ENCODE measurements at regions not wholly inside any gene's neighbourhood (a gene's known extent, or its start where the extent isn't known, plus 50 kb on each side); places are given as distances from the start of the nearest gene placed in this dataset.

GRCh38 chr15:60126661-60127060 lies 122.5 kb downstream of the FOXB1 start:
- no peaks in the 10 kb centered on the region for H3K27me3 ChIP-seq (ENCODE audit: insufficient read depth, low read length, poor library complexity)
- peak overlapping the region; percentile 81; the same call in 1 of the 2 replicates for H3K27ac ChIP-seq (ENCODE audit: low read length)
- ATAC-seq (ENCODE audit: insufficient read depth, low read depth) (no peak), DNase-seq (no peak)
- H3K79me2 ChIP-seq (ENCODE audit: insufficient read depth, low read length): no peaks in the 10 kb centered on the region
- H3K36me3 ChIP-seq (ENCODE audit: insufficient read depth, low read length): no peaks in the 10 kb centered on the region
- H3K4me3 ChIP-seq (ENCODE audit: low read depth in 1 of 2, low read length in 2 of 2): no peak overlapping the region
- H3K9ac ChIP-seq (ENCODE audit: low read depth, low read length): peak overlapping the region; percentile 57; the same call in 1 of the 2 replicates
- H2AFZ ChIP-seq (ENCODE audit: low read depth, low read length): no peak overlapping the region
- H4K20me1 ChIP-seq (ENCODE audit: insufficient read depth, low read length): no peaks in the 10 kb centered on the region
- no peaks in the 10 kb centered on the region for H3K9me3 ChIP-seq (ENCODE audit: insufficient read depth, low read length, severe bottlenecking)
- H3K4me1 ChIP-seq (ENCODE audit: insufficient read depth, low read length): peaks cover 47% of the 10 kb centered on the region
- peak overlapping the region; percentile 70; the same call in 1 of the 2 replicates for H3K4me2 ChIP-seq (ENCODE audit: insufficient read depth, low read length)
- TF ChIP-seq EZH2 (IDR thresholded peaks at IDR 0.05; ENCODE audit: borderline replicate concordance, low read depth, low read length, severe bottlenecking) (no peak), CTCF (IDR thresholded peaks at IDR 0.05; ENCODE audit: borderline replicate concordance, extremely low read depth, low read length, poor library complexity, severe bottlenecking) (no peak)

DNA sequence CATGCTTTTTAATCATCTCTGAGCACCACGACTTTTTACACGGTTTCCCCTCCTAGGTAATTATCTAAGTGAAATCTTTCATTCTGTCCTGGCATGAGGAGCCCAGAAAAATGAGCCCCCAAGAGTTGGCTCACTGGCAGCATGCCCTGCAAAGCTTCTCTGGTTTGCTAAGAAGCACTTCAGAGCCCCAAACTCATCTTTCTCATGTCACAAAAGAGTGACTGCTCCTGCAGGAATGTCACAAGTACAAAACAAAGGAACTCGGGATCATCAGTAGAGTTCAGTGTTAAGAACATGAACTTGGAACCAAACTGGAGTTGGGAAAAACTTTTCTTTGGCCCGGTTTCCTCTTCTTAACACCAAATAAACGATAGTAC lies 123.9 kb downstream of the FOXB1 start:
- no peaks in the 10 kb centered on the region for H4K20me1 ChIP-seq (ENCODE audit: insufficient read depth, low read length)
- peak overlapping the region; percentile 70 for H3K4me2 ChIP-seq (ENCODE audit: insufficient read depth, low read length)
- H2AFZ ChIP-seq (ENCODE audit: low read depth, low read length): peak overlapping the region; percentile 64
- H3K27me3 ChIP-seq (ENCODE audit: insufficient read depth, low read length, poor library complexity): no peaks in the 10 kb centered on the region
- ATAC-seq (ENCODE audit: insufficient read depth, low read depth) (no peak), DNase-seq (no peak)
- peak overlapping the region; percentile 81 for H3K27ac ChIP-seq (ENCODE audit: low read length)
- H3K36me3 ChIP-seq (ENCODE audit: insufficient read depth, low read length): no peaks in the 10 kb centered on the region
- no peak for TF ChIP-seq CTCF (IDR thresholded peaks at IDR 0.05; ENCODE audit: borderline replicate concordance, extremely low read depth, low read length, poor library complexity, severe bottlenecking)
- TF ChIP-seq EZH2 (IDR thresholded peaks at IDR 0.05; ENCODE audit: borderline replicate concordance, low read depth, low read length, severe bottlenecking): no peak
- H3K9me3 ChIP-seq (ENCODE audit: insufficient read depth, low read length, severe bottlenecking): no peaks in the 10 kb centered on the region
- peak overlapping the region; percentile 31 to 60; a peak in 3 of 4 replicates for H3K4me3 ChIP-seq (ENCODE audit: low read depth in 1 of 2, low read length in 2 of 2)
- no peaks in the 10 kb centered on the region for H3K79me2 ChIP-seq (ENCODE audit: insufficient read depth, low read length)
- H3K9ac ChIP-seq (ENCODE audit: low read depth, low read length): peak overlapping the region; percentile 57
- peaks cover 47% of the 10 kb centered on the region for H3K4me1 ChIP-seq (ENCODE audit: insufficient read depth, low read length)

DNA sequence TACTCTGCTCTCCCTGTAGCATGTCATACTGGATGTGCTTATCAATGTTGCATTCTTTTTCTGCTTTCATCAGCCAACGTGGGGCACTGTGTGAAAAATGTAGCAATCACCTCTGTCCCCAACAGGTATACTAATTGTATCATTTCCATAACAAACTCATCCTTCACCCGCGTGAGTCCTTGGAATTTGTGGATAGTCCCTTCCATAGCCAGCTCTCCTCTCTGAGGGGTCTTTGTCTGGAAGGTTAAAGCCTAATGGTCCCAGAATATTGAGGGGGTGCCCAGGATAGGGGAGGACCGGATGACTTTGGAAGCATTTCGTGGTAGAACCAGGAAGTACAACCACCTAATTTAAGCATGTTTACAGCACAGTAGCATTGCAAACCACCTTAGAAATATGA lies 124.6 kb downstream of the FOXB1 start:
- no peaks in the 10 kb centered on the region for H4K20me1 ChIP-seq (ENCODE audit: insufficient read depth, low read length)
- peak overlapping the region; percentile 49; the same call in 1 of the 2 replicates for H2AFZ ChIP-seq (ENCODE audit: low read depth, low read length)
- H3K79me2 ChIP-seq (ENCODE audit: insufficient read depth, low read length): no peaks in the 10 kb centered on the region
- no peaks in the 10 kb centered on the region for H3K27me3 ChIP-seq (ENCODE audit: insufficient read depth, low read length, poor library complexity)
- TF ChIP-seq EZH2 (IDR thresholded peaks at IDR 0.05; ENCODE audit: borderline replicate concordance, low read depth, low read length, severe bottlenecking): no peak
- TF ChIP-seq CTCF (IDR thresholded peaks at IDR 0.05; ENCODE audit: borderline replicate concordance, extremely low read depth, low read length, poor library complexity, severe bottlenecking): no peak
- no peaks in the 10 kb centered on the region for H3K9me3 ChIP-seq (ENCODE audit: insufficient read depth, low read length, severe bottlenecking)
- H3K36me3 ChIP-seq (ENCODE audit: insufficient read depth, low read length): no peaks in the 10 kb centered on the region
- peak overlapping the region; percentile 57; the same call in 1 of the 2 replicates for H3K9ac ChIP-seq (ENCODE audit: low read depth, low read length)
- 0 out of 2 replicates have a peak overlapping the region, but pooled peaks have one; percentile 70 for H3K4me2 ChIP-seq (ENCODE audit: insufficient read depth, low read length)
- H3K4me1 ChIP-seq (ENCODE audit: insufficient read depth, low read length): peaks cover 47% of the 10 kb centered on the region
- ATAC-seq (ENCODE audit: insufficient read depth, low read depth) (no peak), DNase-seq (no peak)
- no peak overlapping the region for H3K4me3 ChIP-seq (ENCODE audit: low read depth in 1 of 2, low read length in 2 of 2)
- H3K27ac ChIP-seq (ENCODE audit: low read length): peak overlapping the region; percentile 81; the same call in 1 of the 2 replicates
